Nephron (organoid): ENCODE measurements at regions not wholly inside any gene's neighbourhood (a gene's known extent, or its start where the extent isn't known, plus 50 kb on each side); places are given as distances from the start of the nearest gene placed in this dataset.

Source experiments
- H3K27ac Mint-ChIP-seq, 3 experiments: 2 replicates each; pipeline ENCODE4 v1.8.0; 2020; ENCODE audit warnings: mixed read lengths in 3 of 3, mild to moderate bottlenecking in 2 of 3, moderate library complexity in 1 of 3
- H3K27me3 Mint-ChIP-seq: 2 replicates; pipeline ENCODE4 v1.8.0; 2021; ENCODE audit warnings: low read depth, mild to moderate bottlenecking, moderate library complexity, mixed read lengths
- H3K36me3 Mint-ChIP-seq: 2 replicates; pipeline ENCODE4 v1.8.0; 2020; ENCODE audit warnings: low read depth, mixed read lengths
- H3K4me1 Mint-ChIP-seq: 2 replicates; pipeline ENCODE4 v1.8.0; 2020; ENCODE audit warnings: mixed read lengths
- H3K4me3 Mint-ChIP-seq, 3 experiments: 2 replicates each; pipeline ENCODE4 v1.8.0; 2020; ENCODE audit warnings: mild to moderate bottlenecking in 3 of 3, mixed read lengths in 3 of 3, moderate library complexity in 2 of 3
- H3K9me3 Mint-ChIP-seq: 2 replicates; pipeline ENCODE4 v1.8.0; 2020; ENCODE audit warnings: mixed read lengths
- TF ChIP-seq, protein P1 (sequence below), 3 experiments: fragments of 200-600 bp; sonication (generic); IDR thresholded peaks; one replicate each; pipeline ENCODE4 v1.5.0; 2021; ENCODE audit warnings: antibody characterized with exemption in 3 of 3; ENCODE audit not compliant: unreplicated experiment in 3 of 3

- Mint-ChIP-seq H3K36me3 (no peaks in the 10 kb centered on the region), H3K27ac (no peak overlapping the region), H3K4me1 (no peaks in the 10 kb centered on the region), H3K4me3 (no peak overlapping the region), H3K27me3 (no peaks in the 10 kb centered on the region), H3K9me3 (peaks cover 18% of the 10 kb centered on the region)
- TF ChIP-seq, protein P1, sequence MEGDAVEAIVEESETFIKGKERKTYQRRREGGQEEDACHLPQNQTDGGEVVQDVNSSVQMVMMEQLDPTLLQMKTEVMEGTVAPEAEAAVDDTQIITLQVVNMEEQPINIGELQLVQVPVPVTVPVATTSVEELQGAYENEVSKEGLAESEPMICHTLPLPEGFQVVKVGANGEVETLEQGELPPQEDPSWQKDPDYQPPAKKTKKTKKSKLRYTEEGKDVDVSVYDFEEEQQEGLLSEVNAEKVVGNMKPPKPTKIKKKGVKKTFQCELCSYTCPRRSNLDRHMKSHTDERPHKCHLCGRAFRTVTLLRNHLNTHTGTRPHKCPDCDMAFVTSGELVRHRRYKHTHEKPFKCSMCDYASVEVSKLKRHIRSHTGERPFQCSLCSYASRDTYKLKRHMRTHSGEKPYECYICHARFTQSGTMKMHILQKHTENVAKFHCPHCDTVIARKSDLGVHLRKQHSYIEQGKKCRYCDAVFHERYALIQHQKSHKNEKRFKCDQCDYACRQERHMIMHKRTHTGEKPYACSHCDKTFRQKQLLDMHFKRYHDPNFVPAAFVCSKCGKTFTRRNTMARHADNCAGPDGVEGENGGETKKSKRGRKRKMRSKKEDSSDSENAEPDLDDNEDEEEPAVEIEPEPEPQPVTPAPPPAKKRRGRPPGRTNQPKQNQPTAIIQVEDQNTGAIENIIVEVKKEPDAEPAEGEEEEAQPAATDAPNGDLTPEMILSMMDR (IDR thresholded peaks at IDR 0.05; ENCODE audit: unreplicated experiment in 3 of 3), result no peak
These were observed 548.0 kb upstream of the SOX11 start for GRCh38 chr2:5144159-5144558.

GRCh38 chr2:5145053-5145452 lies 547.1 kb upstream of the SOX11 start:
- Mint-ChIP-seq H3K27me3 (no peaks in the 10 kb centered on the region), H3K4me1 (no peaks in the 10 kb centered on the region), H3K4me3 (no peak overlapping the region), H3K9me3 (peaks cover 24% of the 10 kb centered on the region), H3K27ac (no peak overlapping the region), H3K36me3 (no peaks in the 10 kb centered on the region)
- TF ChIP-seq, protein P1 (IDR thresholded peaks at IDR 0.05; ENCODE audit: unreplicated experiment in 3 of 3), result no peak

DNA sequence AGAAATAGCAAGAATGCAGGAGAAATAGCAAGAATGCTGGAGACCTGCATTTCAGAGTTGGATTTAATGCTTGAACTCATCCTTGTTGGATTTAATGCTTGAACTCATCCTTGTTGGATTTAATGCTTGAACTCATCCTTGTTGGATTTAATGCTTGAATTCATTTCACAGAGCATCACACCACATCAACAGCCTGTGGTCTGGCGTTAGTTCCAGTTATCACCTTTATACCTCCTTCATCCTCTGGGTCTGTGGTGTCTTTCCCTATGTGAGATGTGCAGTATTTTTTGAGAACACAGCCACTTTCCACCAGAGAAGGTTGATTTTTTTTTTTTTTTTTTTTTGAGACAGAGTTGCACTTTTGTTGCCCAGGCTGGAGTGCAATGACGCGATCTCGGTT lies 546.4 kb upstream of the SOX11 start:
- Mint-ChIP-seq H3K4me1 (no peaks in the 10 kb centered on the region), H3K4me3 (no peak overlapping the region), H3K27me3 (no peaks in the 10 kb centered on the region), H3K27ac (no peak overlapping the region), H3K9me3 (peaks cover 27% of the 10 kb centered on the region), H3K36me3 (no peaks in the 10 kb centered on the region)
- TF ChIP-seq, protein P1 (IDR thresholded peaks at IDR 0.05; ENCODE audit: unreplicated experiment in 3 of 3), result no peak

DNA sequence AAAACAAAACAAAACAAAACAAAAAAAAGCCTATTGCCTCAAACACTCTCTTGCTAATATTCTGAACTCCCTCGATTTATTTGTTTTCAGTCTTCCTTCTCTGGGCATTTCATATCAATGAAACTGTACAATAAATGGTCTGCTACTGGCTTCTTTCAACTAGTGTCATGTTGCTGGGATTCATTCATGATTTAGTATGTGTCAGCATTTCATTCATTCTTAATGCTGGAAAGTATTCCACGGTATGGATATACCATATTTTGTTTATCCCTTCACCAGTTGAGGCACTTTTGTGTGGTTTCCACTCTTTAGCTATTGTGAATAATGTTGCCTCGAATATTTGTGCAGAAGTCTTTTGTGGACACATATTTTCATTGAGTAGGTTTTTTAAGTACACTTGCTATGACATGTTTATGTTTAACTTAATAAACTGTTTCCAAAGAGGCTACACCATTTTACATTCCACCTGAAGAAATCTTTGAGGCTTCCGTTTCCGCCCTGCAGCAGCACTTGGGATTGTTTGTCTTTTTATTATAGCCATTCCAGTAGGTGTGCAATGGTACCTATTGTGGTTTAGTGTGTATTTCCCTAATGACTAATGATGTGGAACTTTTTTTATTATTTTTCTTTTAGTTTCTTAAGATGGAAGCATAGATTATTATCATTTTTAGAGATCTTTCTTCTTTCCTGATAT lies 543.6 kb upstream of the SOX11 start:
- peaks cover 39% of the 10 kb centered on the region for H3K9me3 Mint-ChIP-seq
- no peaks in the 10 kb centered on the region for H3K4me1 Mint-ChIP-seq
- H3K27me3 Mint-ChIP-seq, result no peaks in the 10 kb centered on the region
- TF ChIP-seq, protein P1 (IDR thresholded peaks at IDR 0.05; ENCODE audit: unreplicated experiment in 3 of 3), result no peak
- H3K36me3 Mint-ChIP-seq, result no peaks in the 10 kb centered on the region
- H3K4me3 Mint-ChIP-seq, result no peak overlapping the region
- H3K27ac Mint-ChIP-seq, result no peak overlapping the region

GRCh38 chr2:5150871-5151270 lies 541.3 kb upstream of the SOX11 start:
- Mint-ChIP-seq H3K36me3 (no peaks in the 10 kb centered on the region), H3K27ac (no peak overlapping the region), H3K4me1 (no peaks in the 10 kb centered on the region), H3K9me3 (peaks cover 41% of the 10 kb centered on the region), H3K4me3 (no peak overlapping the region), H3K27me3 (no peaks in the 10 kb centered on the region)
- TF ChIP-seq, protein P1 (IDR thresholded peaks at IDR 0.05; ENCODE audit: unreplicated experiment in 3 of 3), result no peak
